OCI-LY1 (cell line): ENCODE measurements at regions not wholly inside any gene's neighbourhood (a gene's known extent, or its start where the extent isn't known, plus 50 kb on each side); places are given as distances from the start of the nearest gene placed in this dataset.

ENCODE experiments used
- H2AFZ ChIP-seq: fragments of 200-600 bp; sonication (generic), shearing (Covaris generic); 2 replicates; pipeline ENCODE4 v1.6.0; 2014; ENCODE audit warnings: antibody characterized with exemption, mild to moderate bottlenecking, low read length
- H3F3A ChIP-seq: fragments of 200-600 bp; sonication (generic), shearing (Covaris generic); 2 replicates; pipeline ENCODE4 v1.6.0; 2014; ENCODE audit warnings: mild to moderate bottlenecking, antibody characterized with exemption, low read length, moderate library complexity; ENCODE audit not compliant: insufficient read depth
- H3K27ac ChIP-seq: fragments of 200-600 bp; sonication (generic); 2 replicates; pipeline ENCODE4 v1.5.1; 2014; ENCODE audit warnings: low read length, mixed run types, mild to moderate bottlenecking, low read depth; ENCODE audit not compliant: poor library complexity, severe bottlenecking
- H3K27me3 ChIP-seq: fragments of 200-600 bp; sonication (generic); 2 replicates; pipeline ENCODE4 v1.6.0; 2014; ENCODE audit warnings: antibody characterized with exemption, mild to moderate bottlenecking, low read length, moderate library complexity; ENCODE audit not compliant: insufficient read depth
- H3K36me3 ChIP-seq: fragments of 200-600 bp; sonication (generic); 2 replicates; pipeline ENCODE4 v1.6.1; 2014; ENCODE audit warnings: mild to moderate bottlenecking, antibody characterized with exemption, low read length, moderate library complexity, mixed read lengths; ENCODE audit not compliant: insufficient read depth
- H3K4me1 ChIP-seq: fragments of 200-600 bp; sonication (generic); 2 replicates; pipeline ENCODE4 v1.5.1; 2014; ENCODE audit warnings: mild to moderate bottlenecking, low read length, moderate library complexity; ENCODE audit not compliant: insufficient read depth, severe bottlenecking
- H3K4me2 ChIP-seq: fragments of 200-600 bp; sonication (generic), shearing (Covaris generic); 2 replicates; pipeline ENCODE4 v1.6.1; 2014; ENCODE audit warnings: low read length
- H3K4me3 ChIP-seq: fragments of 200-600 bp; sonication (generic); 2 replicates; pipeline ENCODE4 v1.5.1; 2014; ENCODE audit warnings: low read length, low read depth, mild to moderate bottlenecking, mixed read lengths; ENCODE audit not compliant: poor library complexity, severe bottlenecking
- H3K79me2 ChIP-seq: fragments of 200-600 bp; shearing (Covaris generic); 2 replicates; pipeline ENCODE4 v1.6.1; 2016; ENCODE audit warnings: mixed run types, low read length, mixed read lengths; ENCODE audit not compliant: insufficient read depth
- H3K9ac ChIP-seq: fragments of 200-600 bp; sonication (generic), shearing (Covaris generic); 2 replicates; pipeline ENCODE4 v1.6.1; 2014; ENCODE audit warnings: mild to moderate bottlenecking, low read length, mixed read lengths
- H3K9me2 ChIP-seq: fragments of 200-600 bp; sonication (generic), shearing (Covaris generic); 2 replicates; pipeline ENCODE4 v1.6.1; 2014; ENCODE audit warnings: low read depth, mild to moderate bottlenecking, low read length, mixed read lengths
- H3K9me3 ChIP-seq: fragments of 200-600 bp; shearing (Covaris generic); 2 replicates; pipeline ENCODE4 v1.6.1; 2014; ENCODE audit warnings: low read length, mixed read lengths
- H4K20me1 ChIP-seq: fragments of 200-600 bp; sonication (generic), shearing (Covaris generic); 2 replicates; pipeline ENCODE4 v1.6.0; 2016; ENCODE audit warnings: mild to moderate bottlenecking, low read length; ENCODE audit not compliant: insufficient read depth
- EZH2 ChIP-seq: fragments of 200-600 bp; sonication (generic), shearing (Covaris generic); IDR thresholded peaks from 2 replicates; pipeline ENCODE4 v1.8.0; 2017; ENCODE audit warnings: borderline replicate concordance, mixed run types, mild to moderate bottlenecking, antibody characterized with exemption, low read length, moderate library complexity, mixed read lengths
- TF ChIP-seq, protein P1 (sequence below): fragments of 200-600 bp; sonication (generic), shearing (Covaris generic); IDR thresholded peaks from 2 replicates; pipeline ENCODE4 v1.5.1; 2017; ENCODE audit warnings: mild to moderate bottlenecking, antibody characterized with exemption, low read length, moderate library complexity, mixed read lengths

GRCh38 chr9:102069969-102070368 lies 331.5 kb upstream of the GRIN3A start:
- no peaks in the 10 kb centered on the region for H3F3A ChIP-seq
- no peak for TF ChIP-seq EZH2
- TF ChIP-seq, protein P1, sequence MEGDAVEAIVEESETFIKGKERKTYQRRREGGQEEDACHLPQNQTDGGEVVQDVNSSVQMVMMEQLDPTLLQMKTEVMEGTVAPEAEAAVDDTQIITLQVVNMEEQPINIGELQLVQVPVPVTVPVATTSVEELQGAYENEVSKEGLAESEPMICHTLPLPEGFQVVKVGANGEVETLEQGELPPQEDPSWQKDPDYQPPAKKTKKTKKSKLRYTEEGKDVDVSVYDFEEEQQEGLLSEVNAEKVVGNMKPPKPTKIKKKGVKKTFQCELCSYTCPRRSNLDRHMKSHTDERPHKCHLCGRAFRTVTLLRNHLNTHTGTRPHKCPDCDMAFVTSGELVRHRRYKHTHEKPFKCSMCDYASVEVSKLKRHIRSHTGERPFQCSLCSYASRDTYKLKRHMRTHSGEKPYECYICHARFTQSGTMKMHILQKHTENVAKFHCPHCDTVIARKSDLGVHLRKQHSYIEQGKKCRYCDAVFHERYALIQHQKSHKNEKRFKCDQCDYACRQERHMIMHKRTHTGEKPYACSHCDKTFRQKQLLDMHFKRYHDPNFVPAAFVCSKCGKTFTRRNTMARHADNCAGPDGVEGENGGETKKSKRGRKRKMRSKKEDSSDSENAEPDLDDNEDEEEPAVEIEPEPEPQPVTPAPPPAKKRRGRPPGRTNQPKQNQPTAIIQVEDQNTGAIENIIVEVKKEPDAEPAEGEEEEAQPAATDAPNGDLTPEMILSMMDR: no peak
- H3K4me3 ChIP-seq: no peak overlapping the region
- no peak overlapping the region for H3K27ac ChIP-seq
- H4K20me1 ChIP-seq: no peaks in the 10 kb centered on the region
- H3K79me2 ChIP-seq: no peaks in the 10 kb centered on the region
- H3K9ac ChIP-seq: no peak overlapping the region
- H3K4me2 ChIP-seq: no peak overlapping the region
- no peaks in the 10 kb centered on the region for H3K9me2 ChIP-seq
- no peak overlapping the region for H2AFZ ChIP-seq
- no peaks in the 10 kb centered on the region for H3K27me3 ChIP-seq
- no peaks in the 10 kb centered on the region for H3K4me1 ChIP-seq
- H3K36me3 ChIP-seq: no peaks in the 10 kb centered on the region
- H3K9me3 ChIP-seq: no peaks in the 10 kb centered on the region

GRCh38 chr9:102054811-102055210 lies 316.4 kb upstream of the GRIN3A start:
- Histone ChIP-seq H2AFZ (no peak overlapping the region), H3K4me1 (no peaks in the 10 kb centered on the region), H3K27ac (no peak overlapping the region), H3K36me3 (no peaks in the 10 kb centered on the region), H3K4me3 (no peak overlapping the region), H4K20me1 (no peaks in the 10 kb centered on the region), H3K9me2 (no peaks in the 10 kb centered on the region), H3K27me3 (no peaks in the 10 kb centered on the region), H3K79me2 (no peaks in the 10 kb centered on the region), H3F3A (no peaks in the 10 kb centered on the region), H3K9me3 (no peaks in the 10 kb centered on the region), H3K9ac (no peak overlapping the region), H3K4me2 (no peak overlapping the region)
- no peak for TF ChIP-seq EZH2
- TF ChIP-seq, protein P1: no peak

GRCh38 chr9:102049586-102050246 lies 311.3 kb upstream of the GRIN3A start:
- H4K20me1 ChIP-seq: no peaks in the 10 kb centered on the region
- H3K27me3 ChIP-seq: no peaks in the 10 kb centered on the region
- H3K4me2 ChIP-seq: no peak overlapping the region
- no peaks in the 10 kb centered on the region for H3K9me3 ChIP-seq
- no peaks in the 10 kb centered on the region for H3K4me1 ChIP-seq
- no peak overlapping the region for H3K4me3 ChIP-seq
- H3K27ac ChIP-seq: no peak overlapping the region
- H2AFZ ChIP-seq: no peak overlapping the region
- no peak for TF ChIP-seq EZH2
- TF ChIP-seq, protein P1: no peak
- H3F3A ChIP-seq: no peaks in the 10 kb centered on the region
- H3K36me3 ChIP-seq: no peaks in the 10 kb centered on the region
- no peak overlapping the region for H3K9ac ChIP-seq
- no peaks in the 10 kb centered on the region for H3K79me2 ChIP-seq
- H3K9me2 ChIP-seq: no peaks in the 10 kb centered on the region
